ENCODE measurements at regions not wholly inside any gene's neighbourhood (a gene's known extent, or its start where the extent isn't known, plus 50 kb on each side); places are given as distances from the start of the nearest gene placed in this dataset.

GRCh38 chr3:106768941-106769480 lies 608.2 kb upstream of the CCDC54 start:
- TF ChIP-seq CTCF (IDR thresholded peaks at IDR 0.05 in 4 of 5, conservative IDR thresholded peaks at IDR 0.05 in 1 of 5) (no peak), POLR2A (IDR thresholded peaks at IDR 0.05) (no peak)
